ENCODE measurements at regions not wholly inside any gene's neighbourhood (a gene's known extent, or its start where the extent isn't known, plus 50 kb on each side); places are given as distances from the start of the nearest gene placed in this dataset. TPM values are rescaled to one million over a fixed set of nuclear protein-coding genes. Genes with fewer than 3 reads are reported as not detected.

DNA sequence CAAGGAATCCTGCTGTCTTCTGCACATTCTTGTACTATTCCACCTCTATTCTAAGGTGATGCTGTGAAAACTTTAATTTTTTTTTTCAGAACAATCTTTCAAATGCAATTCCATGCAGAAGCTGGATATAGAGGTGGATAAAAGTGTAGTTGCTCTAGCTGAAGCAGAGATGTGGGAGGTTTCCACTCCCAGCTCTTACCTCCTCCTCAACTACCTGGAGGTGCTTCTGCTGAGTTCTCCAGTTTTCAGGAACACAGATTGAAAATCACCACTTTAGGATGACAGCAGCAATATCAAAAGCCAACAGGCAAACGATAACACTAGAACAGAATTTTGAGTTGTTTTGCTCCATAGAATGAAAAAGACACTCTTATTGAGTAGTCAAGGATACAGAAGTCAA, 51.1 kb upstream of the FAM98A start:
- ChIA-PET RAD21 (ENCODE audit: unreplicated experiment) (no interaction called here), CTCF (interaction anchor here (0.6 kb wide), 1 partner anchor 371 kb away, joined by 6 read pairs; no protein-coding TSS in a partner anchor), POLR2A (no interaction called here), SMC1A (ENCODE audit: uncharacterized antibody, unreplicated experiment) (no interaction called here)
- H3K9me3 ChIP-seq (replicated peaks; ENCODE audit: control insufficient read depth, insufficient read depth, low read length) = no peaks in the 10 kb centered on the region
- 50% methylated on average over 1 of the region's 1 CpG for WGBS (ENCODE audit: insufficient coverage, insufficient replicate concordance, low lambda C conversion rate, missing lambda C conversion rate)
- no peaks in the 10 kb centered on the region for H3K79me2 ChIP-seq (ENCODE audit: control insufficient read depth, insufficient read depth, low read length)
- no peak overlapping the region for H2AFZ ChIP-seq (ENCODE audit: control insufficient read depth, low read depth, low read length)
- no peak for FAIRE-seq
- no peak overlapping the region for H3K27ac ChIP-seq (ENCODE audit: control insufficient read depth, insufficient read depth)
- no peak for DNase-seq (ENCODE audit: low read depth, low spot score)
- TF ChIP-seq ZNF24 (IDR thresholded peaks at IDR 0.05) (no peak), HDAC2 (IDR thresholded peaks at IDR 0.05) (no peak), SMARCA5 (IDR thresholded peaks at IDR 0.05) (no peak)
- no TSS peak for BruUV-seq (replicated peaks)
- no peak overlapping the region for H3K4me3 ChIP-seq
- H3K27me3 ChIP-seq (replicated peaks in 1 of 2; ENCODE audit: control insufficient read depth in 2 of 2, insufficient read depth in 2 of 2, low read length in 1 of 2) = no peaks in the 10 kb centered on the region
- in situ Hi-C loops (cut with MboI) (no loop called here), intact Hi-C loops (cut with micrococcal nuclease; ENCODE audit: unreplicated experiment) (no loop called here)
- no peak overlapping the region for H3K9ac ChIP-seq (ENCODE audit: control insufficient read depth, insufficient read depth, low read length)
- ATAC-seq = no peak
- H3K36me3 ChIP-seq (ENCODE audit: control insufficient read depth in 2 of 2, insufficient read depth in 2 of 2, low read length in 1 of 2) = no peaks in the 10 kb centered on the region
- H3K4me2 ChIP-seq (ENCODE audit: control insufficient read depth, insufficient read depth) = no peak overlapping the region
- H3K4me1 ChIP-seq (ENCODE audit: control insufficient read depth, insufficient read depth, low read length) = no peaks in the 10 kb centered on the region
- no peaks in the 10 kb centered on the region for H4K20me1 ChIP-seq (ENCODE audit: control insufficient read depth, insufficient read depth)

MicroRNAs encoded in the stretch of these regions (microRNA counts, 767-probe panel; counts per million panel counts)
- microRNA hsa-miR-548ad = 784 counts per million, percentile 18 among the panel's probes with 10 or more counts

Small RNA genes lying in the stretch of these regions (microRNA-seq; reads per million reads assigned to microRNA genes)
- not detected for gene MIR548AD

Small RNA genes lying in the stretch of these regions (small RNA-seq; reads per million reads assigned to genes)
- gene AC013442.1 (not detected), gene AC083939.1 (not detected), gene MIR548AD (not detected), gene RNU6-1117P (not detected)

All from GM12878 (cell line).